PC-9 (cell line): ENCODE measurements at regions not wholly inside any gene's neighbourhood (a gene's known extent, or its start where the extent isn't known, plus 50 kb on each side); places are given as distances from the start of the nearest gene placed in this dataset.

Experiments
- BruUV-seq: library from RNA; stranded (reverse); fragments of 400-500 nt; replicated peaks from 2 replicates; lab custom pipeline; 2021; lab: Mats Ljungman, UMichigan
- CTCF ChIA-PET: fragments of 300-600 bp; sonication (Branson Sonifier 250); formaldehyde crosslinking; loops from one replicate; lab custom pipeline; 2022; ENCODE audit warnings: antibody characterized with exemption; lab: Charles Lee
- POLR2A ChIA-PET: fragments of 300-600 bp; sonication (Branson Sonifier 250); formaldehyde crosslinking; loops from one replicate; lab custom pipeline; 2022; ENCODE audit warnings: antibody characterized with exemption; ENCODE audit not compliant: unreplicated experiment; lab: Charles Lee
- DNase-seq, 2 experiments: peaks; one replicate each; pipeline versions ENCODE4 v3.0.0 to v3.0.0-alpha.2; 2015 to 2022; ENCODE audit warnings: mixed read lengths in 1 of 2
- H2AFZ ChIP-seq: fragments of 200-600 bp; sonication (generic); 2 replicates; pipeline ENCODE4 v1.8.1; 2017; ENCODE audit warnings: antibody characterized with exemption
- H3F3A ChIP-seq: fragments of 200-600 bp; sonication (generic); 2 replicates; pipeline ENCODE4 v1.8.1; 2017; ENCODE audit warnings: antibody characterized with exemption, mild to moderate bottlenecking, low read depth; ENCODE audit not compliant: insufficient read depth
- H3K27ac ChIP-seq: fragments of 200-600 bp; sonication (generic); 2 replicates; pipeline ENCODE4 v1.6.1; 2016; ENCODE audit warnings: mixed run types
- H3K27me3 ChIP-seq: fragments of 200-600 bp; sonication (generic); 2 replicates; pipeline ENCODE4 v1.6.1; 2016; ENCODE audit warnings: low read depth, mixed run types; ENCODE audit not compliant: insufficient read depth
- H3K36me3 ChIP-seq: fragments of 200-600 bp; sonication (generic); 2 replicates; pipeline ENCODE4 v1.6.1; 2016; ENCODE audit warnings: low read depth, mixed run types
- H3K4me1 ChIP-seq: fragments of 200-600 bp; sonication (generic); replicated peaks from 2 replicates; pipeline ENCODE4 v1.6.1; 2016; ENCODE audit warnings: mixed run types; ENCODE audit not compliant: insufficient read depth
- H3K4me2 ChIP-seq: fragments of 200-600 bp; sonication (generic); 2 replicates; pipeline ENCODE4 v1.6.1; 2017; ENCODE audit warnings: mixed run types
- H3K4me3 ChIP-seq: fragments of 200-600 bp; sonication (generic); 2 replicates; pipeline ENCODE4 v1.6.1; 2016; ENCODE audit warnings: mixed run types
- H3K79me2 ChIP-seq: fragments of 200-600 bp; sonication (generic); 2 replicates; pipeline ENCODE4 v1.6.1; 2017; ENCODE audit warnings: low read depth, mixed run types
- H3K9me2 ChIP-seq: fragments of 200-600 bp; sonication (generic); 2 replicates; pipeline ENCODE4 v1.8.1; 2017; ENCODE audit warnings: mild to moderate bottlenecking; ENCODE audit not compliant: insufficient read depth
- H3K9me3 ChIP-seq: fragments of 200-600 bp; sonication (generic); 2 replicates; pipeline ENCODE4 v1.8.1; 2016; ENCODE audit warnings: low read depth; ENCODE audit not compliant: insufficient read depth
- H4K20me1 ChIP-seq: fragments of 200-600 bp; sonication (generic); 2 replicates; pipeline ENCODE4 v1.8.1; 2017; ENCODE audit not compliant: insufficient read depth
- CTCF ChIP-seq: fragments of 200-600 bp; sonication (generic); conservative IDR thresholded peaks from 2 replicates; pipeline ENCODE4 v1.6.1; 2017; ENCODE audit warnings: mixed run types, antibody characterized with exemption, mild to moderate bottlenecking, moderate library complexity
- EZH2 ChIP-seq: fragments of 200-600 bp; sonication (generic); IDR thresholded peaks from 2 replicates; pipeline ENCODE4 v1.8.0; 2017; ENCODE audit warnings: antibody characterized with exemption, low read depth
- intact Hi-C: fragments of 100-400 bp; cut with micrococcal nuclease; formaldehyde crosslinking; loops from one replicate; pipeline ENCODE4 v1.10.0; 2022; ENCODE audit not compliant: unreplicated experiment

GRCh38 chr10:29761916-29762315 is 127.1 kb upstream of the SVIL start:
- no TSS peak for BruUV-seq
- H3K9me3 ChIP-seq, result no peaks in the 10 kb centered on the region
- intact Hi-C loops, result no loop called here
- H3K9me2 ChIP-seq, result no peaks in the 10 kb centered on the region
- no peaks in the 10 kb centered on the region for H3K36me3 ChIP-seq
- no peak overlapping the region for H3K27ac ChIP-seq
- no peaks in the 10 kb centered on the region for H4K20me1 ChIP-seq
- H3F3A ChIP-seq, result peaks cover 17% of the 10 kb centered on the region
- no peak overlapping the region for H3K4me3 ChIP-seq
- DNase-seq, result no peak
- H3K4me1 ChIP-seq, result peaks cover 17% of the 10 kb centered on the region
- H2AFZ ChIP-seq, result no peak overlapping the region
- no peak overlapping the region for H3K4me2 ChIP-seq
- H3K79me2 ChIP-seq, result no peaks in the 10 kb centered on the region
- POLR2A ChIA-PET, result no interaction called here
- CTCF ChIA-PET, result no interaction called here
- TF ChIP-seq EZH2 (no peak), CTCF (no peak)
- H3K27me3 ChIP-seq, result no peaks in the 10 kb centered on the region

- H3K27me3 ChIP-seq, result no peaks in the 10 kb centered on the region
- no peak overlapping the region for H2AFZ ChIP-seq
- H4K20me1 ChIP-seq, result no peaks in the 10 kb centered on the region
- TF ChIP-seq EZH2 (no peak), CTCF (no peak)
- peaks cover 25% of the 10 kb centered on the region for H3F3A ChIP-seq
- intact Hi-C loops, result no loop called here
- ChIA-PET POLR2A (interaction anchor here (0.6 kb wide), 1 partner anchor 941 kb away, joined by 3 read pairs; no protein-coding TSS in a partner anchor), CTCF (interaction anchor here (0.5 kb wide), 1 partner anchor 589 kb away, joined by 3 read pairs; the partner anchor contains the start of gene MTPAP)
- H3K4me1 ChIP-seq, result peaks cover 24% of the 10 kb centered on the region
- H3K27ac ChIP-seq, result no peak overlapping the region
- H3K9me3 ChIP-seq, result no peaks in the 10 kb centered on the region
- no peaks in the 10 kb centered on the region for H3K9me2 ChIP-seq
- no peak for DNase-seq
- BruUV-seq, result no TSS peak
- no peak overlapping the region for H3K4me3 ChIP-seq
- no peak overlapping the region for H3K4me2 ChIP-seq
- no peaks in the 10 kb centered on the region for H3K36me3 ChIP-seq
- no peaks in the 10 kb centered on the region for H3K79me2 ChIP-seq
Observed at GRCh38 chr10:29760138-29760900, 125.5 kb upstream of the SVIL start.

- intact Hi-C loops, result loop anchor here (1.0 to 5.0 kb wide), 4 partner anchors 27 to 200 kb away; no protein-coding TSS in a partner anchor
- ChIA-PET CTCF (interaction anchor here (0.6 kb wide), 1 partner anchor 290 kb away, joined by 3 read pairs; no protein-coding TSS in a partner anchor), POLR2A (interaction anchor here (0.7 kb wide), 3 partner anchors 64 to 192 kb away, joined by 3 to 6 read pairs (median 6); no protein-coding TSS in a partner anchor)
- Histone ChIP-seq H3K79me2 (no peaks in the 10 kb centered on the region), H3K9me2 (no peaks in the 10 kb centered on the region), H3K4me2 (peak overlapping the region; percentile 60), H3K27ac (peak overlapping the region; percentile 86), H2AFZ (no peak overlapping the region), H3K36me3 (no peaks in the 10 kb centered on the region), H3K4me3 (no peak overlapping the region; the same call in 1 of the 2 replicates), H3F3A (peaks cover 25% of the 10 kb centered on the region), H3K27me3 (no peaks in the 10 kb centered on the region), H3K4me1 (peaks cover 24% of the 10 kb centered on the region), H4K20me1 (no peaks in the 10 kb centered on the region), H3K9me3 (no peaks in the 10 kb centered on the region)
- BruUV-seq, result no TSS peak
- TF ChIP-seq CTCF, result no peak
- no peak for TF ChIP-seq EZH2
- peak; percentile 75 to 90 for DNase-seq
Observed at GRCh38 chr10:29757551-29758297, 123.0 kb upstream of the SVIL start.
